NCI-H1694 treated with DMSO at 0.1 percent for 48 hours (cell line): ENCODE measurements at regions not wholly inside any gene's neighbourhood (a gene's known extent, or its start where the extent isn't known, plus 50 kb on each side); places are given as distances from the start of the nearest gene placed in this dataset.
"Not testable (repeated sequence)": the region's sequence is repeated elsewhere in the genome, so short reads cannot be mapped to it uniquely, and the experiment has no call there.

Experiments used
- DNase-seq: peaks from one replicate; lab custom pipeline; 2025; lab: John Stamatoyannopoulos, UW

GRCh38 chr3:30469133-30469532 lies 137.3 kb upstream of the TGFBR2 start:
- DNase-seq = no peak

GRCh38 chr3:30470496-30470895 lies 135.9 kb upstream of the TGFBR2 start:
- DNase-seq = no peak

GRCh38 chr3:30471066-30471465 lies 135.3 kb upstream of the TGFBR2 start:
- no peak for DNase-seq

GRCh38 chr3:30471796-30472489 lies 134.5 kb upstream of the TGFBR2 start:
- no peak for DNase-seq

- no peak for DNase-seq
Observed at GRCh38 chr3:30473374-30474051, 132.9 kb upstream of the TGFBR2 start.

GRCh38 chr3:30474371-30474770 lies 132.0 kb upstream of the TGFBR2 start:
- no peak for DNase-seq

- no peak for DNase-seq
Observed at GRCh38 chr3:30475038-30475808, 131.2 kb upstream of the TGFBR2 start.

GRCh38 chr3:30475809-30476178 lies 130.6 kb upstream of the TGFBR2 start:
- no peak for DNase-seq

- no peak for DNase-seq
Observed at GRCh38 chr3:30476368-30477084, 129.9 kb upstream of the TGFBR2 start.

GRCh38 chr3:30477149-30477921 lies 129.1 kb upstream of the TGFBR2 start:
- DNase-seq = no peak

GRCh38 chr3:30479737-30480136 lies 126.7 kb upstream of the TGFBR2 start:
- not testable (repeated sequence) for DNase-seq

GRCh38 chr3:30480156-30480555 lies 126.2 kb upstream of the TGFBR2 start:
- not testable (repeated sequence) for DNase-seq

- DNase-seq = no peak
Observed at GRCh38 chr3:30480587-30480986, 125.8 kb upstream of the TGFBR2 start.

GRCh38 chr3:30481241-30481640 lies 125.2 kb upstream of the TGFBR2 start:
- no peak for DNase-seq

- not testable (repeated sequence) for DNase-seq
Observed at GRCh38 chr3:30484229-30484628, 122.2 kb upstream of the TGFBR2 start.

- no peak for DNase-seq
Observed at GRCh38 chr3:30486368-30486767, 120.0 kb upstream of the TGFBR2 start.

- no peak for DNase-seq
Observed at GRCh38 chr3:30488070-30488756, 118.2 kb upstream of the TGFBR2 start.

- no peak for DNase-seq
Observed at GRCh38 chr3:30492322-30493192, 113.8 kb upstream of the TGFBR2 start.

GRCh38 chr3:30493911-30494311 lies 112.5 kb upstream of the TGFBR2 start:
- no peak for DNase-seq
